Small intestine (tissue), 7 donors: ENCODE measurements at regions not wholly inside any gene's neighbourhood (a gene's known extent, or its start where the extent isn't known, plus 50 kb on each side); places are given as distances from the start of the nearest gene placed in this dataset.

ENCODE experiments used
- DNase-seq, 2 donors: peaks; one replicate each; pipeline versions ENCODE4 v3.0.0 to v3.0.0-alpha.2; 2013
- FAIRE-seq: peaks from 2 replicates; lab custom pipeline; 2012; peaks lifted over from hg19 to GRCh38; lab: Jason Lieb, UNC
- H3K27ac ChIP-seq, 3 donors: one replicate each; pipeline ENCODE4 v1.5.1; 2013; ENCODE audit warnings: low read length in 2 of 3, mild to moderate bottlenecking in 2 of 3, control low read depth in 1 of 3, inconsistent platforms in 1 of 3, low read depth in 1 of 3, moderate library complexity in 1 of 3
- H3K27me3 ChIP-seq, 3 donors: one replicate each; pipeline ENCODE4 v1.6.1; 2013; ENCODE audit warnings: low read length in 3 of 3, inconsistent platforms in 1 of 3; ENCODE audit not compliant: control insufficient read depth in 3 of 3, insufficient read depth in 3 of 3
- H3K36me3 ChIP-seq, 3 donors: one replicate each; pipeline ENCODE4 v1.6.1; 2013; ENCODE audit warnings: low read length in 3 of 3, inconsistent platforms in 1 of 3, low read depth in 1 of 3, mild to moderate bottlenecking in 1 of 3, moderate library complexity in 1 of 3; ENCODE audit not compliant: control insufficient read depth in 3 of 3, insufficient read depth in 2 of 3
- H3K4me1 ChIP-seq, 3 donors: one replicate each; pipeline ENCODE4 v1.6.1; 2013; ENCODE audit warnings: low read length in 2 of 3, inconsistent platforms in 1 of 3, low read depth in 1 of 3, mild to moderate bottlenecking in 1 of 3, moderate library complexity in 1 of 3; ENCODE audit not compliant: control insufficient read depth in 3 of 3, insufficient read depth in 2 of 3
- H3K4me3 ChIP-seq, 3 donors: one replicate each; pipeline ENCODE4 v1.5.1; 2013; ENCODE audit warnings: low read length in 3 of 3, control low read depth in 1 of 3, inconsistent platforms in 1 of 3, low read depth in 1 of 3, mild to moderate bottlenecking in 1 of 3, moderate library complexity in 1 of 3
- H3K9me3 ChIP-seq, 2 donors: one replicate each; pipeline ENCODE4 v1.6.1; 2013; ENCODE audit warnings: low read depth in 1 of 2, low read length in 1 of 2; ENCODE audit not compliant: control insufficient read depth in 2 of 2, insufficient read depth in 1 of 2
- WGBS, 3 donors: extraction: QIAGEN DNeasy Blood & Tissue Kit; methylation state at CpG; one replicate each; pipeline ENCODE4 v1.1.7; 2013; 5-methylcytosine and 5-hydroxymethylcytosine counted together
- donor health status: healthy with polysubstance abuse.
- donor health status: control.
- donor health status: control.
- donor health status: Bipolar disorder and iron deficiency.
- donor health status: healthy.

GRCh38 chr4:8709050-8709728 is 116.6 kb downstream of the CPZ start:
- FAIRE-seq = no peak
- H3K4me3 ChIP-seq = no peak overlapping the region
- no peaks in the 10 kb centered on the region for H3K36me3 ChIP-seq
- H3K9me3 ChIP-seq = peaks cover 0 to 6% of the 10 kb centered on the region in 2 donors
- no peaks in the 10 kb centered on the region for H3K4me1 ChIP-seq
- 83 to 87% (median 84%) methylated on average over 15 of the region's 15 CpGs for WGBS, 3 donors
- no peak for DNase-seq
- H3K27ac ChIP-seq = no peak overlapping the region
- H3K27me3 ChIP-seq = no peaks in the 10 kb centered on the region

- H3K9me3 ChIP-seq = peaks cover 0 to 3% of the 10 kb centered on the region in 2 donors
- no peak for FAIRE-seq
- no peaks in the 10 kb centered on the region for H3K27me3 ChIP-seq
- no peaks in the 10 kb centered on the region for H3K4me1 ChIP-seq
- no peaks in the 10 kb centered on the region for H3K36me3 ChIP-seq
- no peak for DNase-seq
- 60 to 77% (median 76%) methylated on average over 16 of the region's 16 CpGs for WGBS, 3 donors
- H3K4me3 ChIP-seq = no peak overlapping the region
- no peak overlapping the region for H3K27ac ChIP-seq
These were observed 115.9 kb downstream of the CPZ start for GRCh38 chr4:8708401-8709021.

- WGBS, 3 donors = 38 to 65% (median 42%) methylated on average over 15 of the region's 15 CpGs
- Histone ChIP-seq H3K4me3 (no peak overlapping the region), H3K9me3 (peaks cover 0 to 3% of the 10 kb centered on the region in 2 donors), H3K27ac (no peak overlapping the region), H3K27me3 (no peaks in the 10 kb centered on the region), H3K36me3 (no peaks in the 10 kb centered on the region), H3K4me1 (no peaks in the 10 kb centered on the region)
- DNase-seq (no peak), FAIRE-seq (no peak)
These were observed 114.6 kb downstream of the CPZ start for GRCh38 chr4:8707045-8707781.

- no peaks in the 10 kb centered on the region for H3K9me3 ChIP-seq
- H3K4me3 ChIP-seq = no peak overlapping the region
- H3K4me1 ChIP-seq = no peaks in the 10 kb centered on the region
- FAIRE-seq (no peak), DNase-seq (no peak)
- H3K36me3 ChIP-seq = no peaks in the 10 kb centered on the region
- 51 to 64% (median 52%) methylated on average over 20 to 21 of the region's 21 CpGs for WGBS, 3 donors
- H3K27ac ChIP-seq = no peak overlapping the region
- peaks cover 0 to 2% (median 0%) of the 10 kb centered on the region in 3 donors for H3K27me3 ChIP-seq
These were observed 113.9 kb downstream of the CPZ start for GRCh38 chr4:8706216-8707044.

GRCh38 chr4:8705161-8706145 is 112.9 kb downstream of the CPZ start:
- H3K36me3 ChIP-seq = no peaks in the 10 kb centered on the region
- no peak overlapping the region for H3K4me3 ChIP-seq
- no peaks in the 10 kb centered on the region for H3K9me3 ChIP-seq
- DNase-seq = no peak
- no peak overlapping the region for H3K27ac ChIP-seq
- no peaks in the 10 kb centered on the region for H3K4me1 ChIP-seq
- H3K27me3 ChIP-seq = peaks cover 0 to 2% (median 0%) of the 10 kb centered on the region in 3 donors
- WGBS, 3 donors = 63 to 66% (median 65%) methylated on average over 21 to 23 of the region's 23 CpGs
- FAIRE-seq = no peak

- no peaks in the 10 kb centered on the region for H3K9me3 ChIP-seq
- WGBS, 3 donors = 75 to 84% (median 77%) methylated on average over 9 of the region's 9 CpGs
These were observed 112.1 kb downstream of the CPZ start for GRCh38 chr4:8704632-8705031.

GRCh38 chr4:8703857-8704495 is 111.4 kb downstream of the CPZ start:
- H3K4me3 ChIP-seq = no peak overlapping the region
- no peaks in the 10 kb centered on the region for H3K9me3 ChIP-seq
- WGBS, 3 donors = 54 to 60% (median 55%) methylated on average over 11 of the region's 11 CpGs
- DNase-seq = no peak
- H3K27me3 ChIP-seq = peaks cover 0 to 2% (median 0%) of the 10 kb centered on the region in 3 donors
- no peaks in the 10 kb centered on the region for H3K36me3 ChIP-seq
- no peak overlapping the region for H3K27ac ChIP-seq
- no peaks in the 10 kb centered on the region for H3K4me1 ChIP-seq
- no peak for FAIRE-seq

More at GRCh38 chr4:8704632-8705031, 112.1 kb downstream of the CPZ start:
- H3K36me3 ChIP-seq = no peaks in the 10 kb centered on the region
- FAIRE-seq (no peak), DNase-seq (no peak)
- H3K4me1 ChIP-seq = no peaks in the 10 kb centered on the region
- no peak overlapping the region for H3K4me3 ChIP-seq
- peaks cover 0 to 2% (median 0%) of the 10 kb centered on the region in 3 donors for H3K27me3 ChIP-seq
- no peak overlapping the region for H3K27ac ChIP-seq
